HepG2 (cell line): ENCODE measurements at regions not wholly inside any gene's neighbourhood (a gene's known extent, or its start where the extent isn't known, plus 50 kb on each side); places are given as distances from the start of the nearest gene placed in this dataset.

Experiments
- CBX2 ChIP-seq, 2 experiments: fragments of 200-600 bp in 1 of 2; sonication (generic); formaldehyde crosslinking in 1 of 2; IDR thresholded peaks; 2 replicates each; pipeline versions ENCODE4 v1.7.0 to v1.8.1; 2018 to 2022; ENCODE audit warnings: low read depth in 2 of 2, low read length in 1 of 2, mild to moderate bottlenecking in 1 of 2, missing genetic modification reagents in 1 of 2
- FOXA3 ChIP-seq: IDR thresholded peaks from 2 replicates; pipeline ENCODE4 v1.6.1; 2016; ENCODE audit warnings: missing genetic modification reagents, missing compliant biosample characterization
- HOXA3 ChIP-seq: sonication (generic); formaldehyde crosslinking; IDR thresholded peaks from 2 replicates; pipeline ENCODE4 v1.5.0; 2020; ENCODE audit warnings: missing genetic modification reagents
- RXRB ChIP-seq: IDR thresholded peaks from 2 replicates; pipeline ENCODE4 v1.6.1; 2016; ENCODE audit warnings: borderline replicate concordance, missing genetic modification reagents, missing compliant biosample characterization
- ZFP41 ChIP-seq: sonication (generic); formaldehyde crosslinking; IDR thresholded peaks from 2 replicates; pipeline ENCODE4 v1.4.0; 2020; ENCODE audit warnings: mild to moderate bottlenecking, missing genetic modification reagents, borderline replicate concordance
- ZNF3 ChIP-seq: IDR thresholded peaks from 2 replicates; pipeline ENCODE4 v1.7.0; 2017; ENCODE audit warnings: inconsistent platforms
- ZNF446 ChIP-seq: sonication (generic); formaldehyde crosslinking; IDR thresholded peaks from 2 replicates; pipeline ENCODE4 v1.5.0; 2020; ENCODE audit warnings: mild to moderate bottlenecking, missing genetic modification reagents
- ZNF766 ChIP-seq: sonication (generic); formaldehyde crosslinking; IDR thresholded peaks from 2 replicates; pipeline ENCODE4 v1.5.0; 2020; ENCODE audit warnings: missing genetic modification reagents, borderline replicate concordance
- ZNF773 ChIP-seq: sonication (generic); formaldehyde crosslinking; IDR thresholded peaks from 2 replicates; pipeline ENCODE4 v1.4.0; 2020; ENCODE audit warnings: missing genetic modification reagents, borderline replicate concordance
- ZSCAN22 ChIP-seq: sonication (generic); formaldehyde crosslinking; IDR thresholded peaks from 2 replicates; pipeline ENCODE4 v1.4.0; 2020; ENCODE audit warnings: mild to moderate bottlenecking, missing genetic modification reagents
- TF ChIP-seq, protein P1 (sequence below): sonication (generic); formaldehyde crosslinking; IDR thresholded peaks from 2 replicates; pipeline ENCODE4 v1.9.0; 2021; ENCODE audit warnings: mild to moderate bottlenecking, missing genetic modification reagents
- TF ChIP-seq, protein P2 (sequence below): sonication (generic); formaldehyde crosslinking; IDR thresholded peaks from 2 replicates; pipeline ENCODE4 v1.4.0; 2020; ENCODE audit warnings: low read depth, missing genetic modification reagents
- TF ChIP-seq, protein P3 (sequence below): sonication (generic); formaldehyde crosslinking; IDR thresholded peaks from 2 replicates; pipeline ENCODE4 v1.5.1; 2020; ENCODE audit warnings: mild to moderate bottlenecking, missing genetic modification reagents, moderate library complexity
- TF ChIP-seq, protein P4 (sequence below): sonication (generic); formaldehyde crosslinking; IDR thresholded peaks from 2 replicates; pipeline ENCODE4 v1.8.0; 2022; ENCODE audit warnings: mild to moderate bottlenecking, missing genetic modification reagents, moderate library complexity

DNA sequence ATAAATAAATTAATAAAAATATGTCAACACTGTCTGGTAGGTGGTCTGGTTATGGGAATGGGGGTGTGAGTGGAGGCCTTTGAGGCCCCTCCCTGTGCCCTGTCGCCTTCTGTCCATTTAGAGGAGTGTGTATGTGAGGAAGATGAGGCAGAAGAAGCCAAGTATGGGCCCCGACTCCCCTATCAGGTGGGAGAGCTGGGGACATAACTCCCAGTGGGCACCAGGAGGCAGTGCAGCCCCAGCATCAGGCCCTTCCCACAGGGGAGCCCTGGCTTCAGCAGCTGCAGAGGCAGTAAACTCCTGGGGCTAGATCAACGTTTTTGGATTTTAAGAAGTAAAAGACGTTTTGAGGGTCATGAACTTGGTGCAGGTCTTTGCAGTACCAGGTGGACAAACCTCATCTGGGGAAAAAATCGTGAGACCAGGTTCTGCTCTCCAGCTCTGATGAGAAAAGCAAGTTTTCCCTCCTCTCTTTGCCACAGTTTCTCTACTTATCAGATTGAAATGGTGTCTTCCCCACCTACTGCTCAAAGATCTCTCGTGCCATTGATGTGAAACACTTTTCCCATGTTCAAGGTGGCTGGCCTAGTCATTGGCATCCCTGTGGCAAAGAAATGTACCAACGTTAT, 167.8 kb upstream of the EEPD1 start (continued):
- TF ChIP-seq, protein P1, sequence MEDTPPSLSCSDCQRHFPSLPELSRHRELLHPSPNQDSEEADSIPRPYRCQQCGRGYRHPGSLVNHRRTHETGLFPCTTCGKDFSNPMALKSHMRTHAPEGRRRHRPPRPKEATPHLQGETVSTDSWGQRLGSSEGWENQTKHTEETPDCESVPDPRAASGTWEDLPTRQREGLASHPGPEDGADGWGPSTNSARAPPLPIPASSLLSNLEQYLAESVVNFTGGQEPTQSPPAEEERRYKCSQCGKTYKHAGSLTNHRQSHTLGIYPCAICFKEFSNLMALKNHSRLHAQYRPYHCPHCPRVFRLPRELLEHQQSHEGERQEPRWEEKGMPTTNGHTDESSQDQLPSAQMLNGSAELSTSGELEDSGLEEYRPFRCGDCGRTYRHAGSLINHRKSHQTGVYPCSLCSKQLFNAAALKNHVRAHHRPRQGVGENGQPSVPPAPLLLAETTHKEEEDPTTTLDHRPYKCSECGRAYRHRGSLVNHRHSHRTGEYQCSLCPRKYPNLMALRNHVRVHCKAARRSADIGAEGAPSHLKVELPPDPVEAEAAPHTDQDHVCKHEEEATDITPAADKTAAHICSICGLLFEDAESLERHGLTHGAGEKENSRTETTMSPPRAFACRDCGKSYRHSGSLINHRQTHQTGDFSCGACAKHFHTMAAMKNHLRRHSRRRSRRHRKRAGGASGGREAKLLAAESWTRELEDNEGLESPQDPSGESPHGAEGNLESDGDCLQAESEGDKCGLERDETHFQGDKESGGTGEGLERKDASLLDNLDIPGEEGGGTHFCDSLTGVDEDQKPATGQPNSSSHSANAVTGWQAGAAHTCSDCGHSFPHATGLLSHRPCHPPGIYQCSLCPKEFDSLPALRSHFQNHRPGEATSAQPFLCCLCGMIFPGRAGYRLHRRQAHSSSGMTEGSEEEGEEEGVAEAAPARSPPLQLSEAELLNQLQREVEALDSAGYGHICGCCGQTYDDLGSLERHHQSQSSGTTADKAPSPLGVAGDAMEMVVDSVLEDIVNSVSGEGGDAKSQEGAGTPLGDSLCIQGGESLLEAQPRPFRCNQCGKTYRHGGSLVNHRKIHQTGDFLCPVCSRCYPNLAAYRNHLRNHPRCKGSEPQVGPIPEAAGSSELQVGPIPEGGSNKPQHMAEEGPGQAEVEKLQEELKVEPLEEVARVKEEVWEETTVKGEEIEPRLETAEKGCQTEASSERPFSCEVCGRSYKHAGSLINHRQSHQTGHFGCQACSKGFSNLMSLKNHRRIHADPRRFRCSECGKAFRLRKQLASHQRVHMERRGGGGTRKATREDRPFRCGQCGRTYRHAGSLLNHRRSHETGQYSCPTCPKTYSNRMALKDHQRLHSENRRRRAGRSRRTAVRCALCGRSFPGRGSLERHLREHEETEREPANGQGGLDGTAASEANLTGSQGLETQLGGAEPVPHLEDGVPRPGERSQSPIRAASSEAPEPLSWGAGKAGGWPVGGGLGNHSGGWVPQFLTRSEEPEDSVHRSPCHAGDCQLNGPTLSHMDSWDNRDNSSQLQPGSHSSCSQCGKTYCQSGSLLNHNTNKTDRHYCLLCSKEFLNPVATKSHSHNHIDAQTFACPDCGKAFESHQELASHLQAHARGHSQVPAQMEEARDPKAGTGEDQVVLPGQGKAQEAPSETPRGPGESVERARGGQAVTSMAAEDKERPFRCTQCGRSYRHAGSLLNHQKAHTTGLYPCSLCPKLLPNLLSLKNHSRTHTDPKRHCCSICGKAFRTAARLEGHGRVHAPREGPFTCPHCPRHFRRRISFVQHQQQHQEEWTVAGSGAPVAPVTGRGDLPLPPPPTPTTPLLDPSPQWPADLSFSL (CRISPR knock-in tag), result no peak
- TF ChIP-seq ZSCAN22 (CRISPR knock-in tag) (no peak), HOXA3 (CRISPR knock-in tag) (0 out of 2 replicates have a peak, but pooled peaks have one; percentile 22), ZFP41 (CRISPR knock-in tag) (no peak), ZNF766 (no peak), FOXA3 (CRISPR knock-in tag) (0 out of 2 replicates have a peak, but pooled peaks have one; percentile 4), ZNF773 (no peak), ZNF446 (CRISPR knock-in tag) (no peak), ZNF3 (CRISPR knock-in tag) (no peak), CBX2 (IDR thresholded peaks at IDR 0.05; ENCODE audit: low read depth, low read length) (no peak), CBX2 (CRISPR knock-in tag; IDR thresholded peaks at IDR 0.05; ENCODE audit: low read depth) (no peak), RXRB (CRISPR knock-in tag) (0 out of 2 replicates have a peak, but pooled peaks have one; percentile 35)
- TF ChIP-seq, protein P2, sequence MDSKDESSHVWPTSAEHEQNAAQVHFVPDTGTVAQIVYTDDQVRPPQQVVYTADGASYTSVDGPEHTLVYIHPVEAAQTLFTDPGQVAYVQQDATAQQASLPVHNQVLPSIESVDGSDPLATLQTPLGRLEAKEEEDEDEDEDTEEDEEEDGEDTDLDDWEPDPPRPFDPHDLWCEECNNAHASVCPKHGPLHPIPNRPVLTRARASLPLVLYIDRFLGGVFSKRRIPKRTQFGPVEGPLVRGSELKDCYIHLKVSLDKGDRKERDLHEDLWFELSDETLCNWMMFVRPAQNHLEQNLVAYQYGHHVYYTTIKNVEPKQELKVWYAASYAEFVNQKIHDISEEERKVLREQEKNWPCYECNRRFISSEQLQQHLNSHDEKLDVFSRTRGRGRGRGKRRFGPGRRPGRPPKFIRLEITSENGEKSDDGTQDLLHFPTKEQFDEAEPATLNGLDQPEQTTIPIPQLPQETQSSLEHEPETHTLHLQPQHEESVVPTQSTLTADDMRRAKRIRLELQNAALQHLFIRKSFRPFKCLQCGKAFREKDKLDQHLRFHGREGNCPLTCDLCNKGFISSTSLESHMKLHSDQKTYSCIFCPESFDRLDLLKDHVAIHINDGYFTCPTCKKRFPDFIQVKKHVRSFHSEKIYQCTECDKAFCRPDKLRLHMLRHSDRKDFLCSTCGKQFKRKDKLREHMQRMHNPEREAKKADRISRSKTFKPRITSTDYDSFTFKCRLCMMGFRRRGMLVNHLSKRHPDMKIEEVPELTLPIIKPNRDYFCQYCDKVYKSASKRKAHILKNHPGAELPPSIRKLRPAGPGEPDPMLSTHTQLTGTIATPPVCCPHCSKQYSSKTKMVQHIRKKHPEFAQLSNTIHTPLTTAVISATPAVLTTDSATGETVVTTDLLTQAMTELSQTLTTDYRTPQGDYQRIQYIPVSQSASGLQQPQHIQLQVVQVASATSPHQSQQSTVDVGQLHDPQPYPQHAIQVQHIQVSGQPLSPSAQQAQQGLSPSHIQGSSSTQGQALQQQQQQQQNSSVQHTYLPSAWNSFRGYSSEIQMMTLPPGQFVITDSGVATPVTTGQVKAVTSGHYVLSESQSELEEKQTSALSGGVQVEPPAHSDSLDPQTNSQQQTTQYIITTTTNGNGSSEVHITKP, result no peak
- TF ChIP-seq, protein P3, sequence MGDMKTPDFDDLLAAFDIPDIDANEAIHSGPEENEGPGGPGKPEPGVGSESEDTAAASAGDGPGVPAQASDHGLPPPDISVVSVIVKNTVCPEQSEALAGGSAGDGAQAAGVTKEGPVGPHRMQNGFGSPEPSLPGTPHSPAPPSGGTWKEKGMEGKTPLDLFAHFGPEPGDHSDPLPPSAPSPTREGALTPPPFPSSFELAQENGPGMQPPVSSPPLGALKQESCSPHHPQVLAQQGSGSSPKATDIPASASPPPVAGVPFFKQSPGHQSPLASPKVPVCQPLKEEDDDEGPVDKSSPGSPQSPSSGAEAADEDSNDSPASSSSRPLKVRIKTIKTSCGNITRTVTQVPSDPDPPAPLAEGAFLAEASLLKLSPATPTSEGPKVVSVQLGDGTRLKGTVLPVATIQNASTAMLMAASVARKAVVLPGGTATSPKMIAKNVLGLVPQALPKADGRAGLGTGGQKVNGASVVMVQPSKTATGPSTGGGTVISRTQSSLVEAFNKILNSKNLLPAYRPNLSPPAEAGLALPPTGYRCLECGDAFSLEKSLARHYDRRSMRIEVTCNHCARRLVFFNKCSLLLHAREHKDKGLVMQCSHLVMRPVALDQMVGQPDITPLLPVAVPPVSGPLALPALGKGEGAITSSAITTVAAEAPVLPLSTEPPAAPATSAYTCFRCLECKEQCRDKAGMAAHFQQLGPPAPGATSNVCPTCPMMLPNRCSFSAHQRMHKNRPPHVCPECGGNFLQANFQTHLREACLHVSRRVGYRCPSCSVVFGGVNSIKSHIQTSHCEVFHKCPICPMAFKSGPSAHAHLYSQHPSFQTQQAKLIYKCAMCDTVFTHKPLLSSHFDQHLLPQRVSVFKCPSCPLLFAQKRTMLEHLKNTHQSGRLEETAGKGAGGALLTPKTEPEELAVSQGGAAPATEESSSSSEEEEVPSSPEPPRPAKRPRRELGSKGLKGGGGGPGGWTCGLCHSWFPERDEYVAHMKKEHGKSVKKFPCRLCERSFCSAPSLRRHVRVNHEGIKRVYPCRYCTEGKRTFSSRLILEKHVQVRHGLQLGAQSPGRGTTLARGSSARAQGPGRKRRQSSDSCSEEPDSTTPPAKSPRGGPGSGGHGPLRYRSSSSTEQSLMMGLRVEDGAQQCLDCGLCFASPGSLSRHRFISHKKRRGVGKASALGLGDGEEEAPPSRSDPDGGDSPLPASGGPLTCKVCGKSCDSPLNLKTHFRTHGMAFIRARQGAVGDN (CRISPR knock-in tag), result peak; percentile 37
- TF ChIP-seq, protein P4, sequence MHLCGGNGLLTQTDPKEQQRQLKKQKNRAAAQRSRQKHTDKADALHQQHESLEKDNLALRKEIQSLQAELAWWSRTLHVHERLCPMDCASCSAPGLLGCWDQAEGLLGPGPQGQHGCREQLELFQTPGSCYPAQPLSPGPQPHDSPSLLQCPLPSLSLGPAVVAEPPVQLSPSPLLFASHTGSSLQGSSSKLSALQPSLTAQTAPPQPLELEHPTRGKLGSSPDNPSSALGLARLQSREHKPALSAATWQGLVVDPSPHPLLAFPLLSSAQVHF, result no peak
